Neuron (in vitro differentiated cells): ENCODE measurements at regions not wholly inside any gene's neighbourhood (a gene's known extent, or its start where the extent isn't known, plus 50 kb on each side); places are given as distances from the start of the nearest gene placed in this dataset.
"Not testable (repeated sequence)": the region's sequence is repeated elsewhere in the genome, so short reads cannot be mapped to it uniquely, and the experiment has no call there.

Source experiments
- H2AFZ ChIP-seq: one replicate; pipeline ENCODE4 v1.6.1; 2013; ENCODE audit warnings: low read depth, mild to moderate bottlenecking, inconsistent platforms, low read length, moderate library complexity
- H3K27me3 ChIP-seq: one replicate; pipeline ENCODE4 v1.6.1; 2013; ENCODE audit warnings: low read length; ENCODE audit not compliant: insufficient read depth
- H3K36me3 ChIP-seq: one replicate; pipeline ENCODE4 v1.6.1; 2013; ENCODE audit warnings: low read length; ENCODE audit not compliant: insufficient read depth
- H3K4me1 ChIP-seq: one replicate; pipeline ENCODE4 v1.6.1; 2013; ENCODE audit warnings: low read length; ENCODE audit not compliant: insufficient read depth
- H3K4me3 ChIP-seq: 2 replicates; pipeline ENCODE4 v1.5.1; 2013; ENCODE audit warnings: mild to moderate bottlenecking, low read length, moderate library complexity
- H3K9me3 ChIP-seq: one replicate; pipeline ENCODE4 v1.6.1; 2013; ENCODE audit warnings: low read length

DNA sequence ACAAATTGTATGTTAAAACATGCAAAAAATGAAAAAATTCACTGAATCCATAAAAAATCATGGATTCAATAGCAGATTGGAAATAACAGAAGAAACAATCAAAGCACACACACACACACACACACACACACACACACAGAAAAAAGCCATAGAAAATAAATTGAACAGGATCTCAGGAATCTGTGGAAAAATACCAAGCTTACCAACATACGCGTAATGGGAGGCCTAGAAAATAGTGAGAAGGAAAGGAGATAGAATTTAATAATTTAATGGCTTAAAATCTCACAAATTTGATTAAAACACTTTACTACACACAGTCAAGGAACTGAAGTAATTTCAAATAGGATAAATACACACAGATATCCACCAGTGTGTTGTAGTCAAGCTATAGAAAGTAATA, 1671.5 kb upstream of the PIK3C3 start:
- H3K27me3 ChIP-seq, result no peaks in the 10 kb centered on the region
- no peaks in the 10 kb centered on the region for H3K4me1 ChIP-seq
- no peak overlapping the region for H2AFZ ChIP-seq
- no peaks in the 10 kb centered on the region for H3K9me3 ChIP-seq
- no peaks in the 10 kb centered on the region for H3K36me3 ChIP-seq
- no peak overlapping the region for H3K4me3 ChIP-seq

DNA sequence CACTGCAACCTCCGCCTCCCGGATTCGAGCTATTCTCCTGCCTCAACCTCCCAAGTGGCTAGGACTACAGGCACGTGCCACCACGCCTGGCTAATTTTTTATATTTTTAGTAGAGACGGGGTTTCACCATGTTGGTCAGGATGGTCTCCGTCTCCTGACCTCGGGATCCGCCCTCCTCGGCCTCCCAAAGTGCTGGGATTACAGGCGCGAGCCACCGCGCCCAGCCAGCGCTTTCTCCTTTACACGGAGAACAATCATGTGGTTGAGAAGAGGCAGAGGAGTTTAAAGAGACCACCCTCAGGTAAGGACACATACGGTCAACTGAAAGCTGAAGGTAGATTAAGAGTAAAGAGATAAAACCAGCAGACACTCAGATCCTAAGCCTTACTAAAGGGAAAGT, 1673.7 kb upstream of the PIK3C3 start:
- H3K36me3 ChIP-seq, H3K4me3 ChIP-seq: not testable (repeated sequence)

DNA sequence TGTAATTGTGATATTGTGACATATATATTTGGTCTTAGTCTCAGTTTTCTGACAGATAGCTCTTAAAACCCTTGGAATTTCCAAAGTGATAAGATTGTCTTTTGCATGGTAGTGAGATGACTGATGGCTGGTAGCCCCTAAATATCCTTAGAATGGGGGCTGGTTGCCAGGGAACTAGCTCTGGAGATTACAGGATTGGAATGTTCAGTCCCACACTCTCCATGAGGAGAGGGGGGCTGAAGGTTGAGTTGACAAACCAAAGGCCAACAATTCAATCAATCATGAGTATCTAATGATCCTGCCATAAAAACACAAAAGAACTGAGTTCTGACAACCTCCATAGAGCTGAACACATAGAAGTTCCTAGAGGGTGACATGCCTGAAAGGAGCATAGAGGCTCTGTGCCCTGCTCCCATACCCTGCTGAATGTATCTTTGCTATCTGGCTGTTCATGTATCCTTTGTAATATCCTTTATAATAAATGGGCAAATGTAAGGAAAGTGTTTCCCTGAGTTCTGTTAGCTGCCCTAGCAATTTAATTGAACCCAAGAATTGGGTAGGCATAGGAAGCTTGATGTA, 1680.3 kb upstream of the PIK3C3 start:
- H3K36me3 ChIP-seq, result no peaks in the 10 kb centered on the region
- H3K4me3 ChIP-seq, result no peak overlapping the region
- peaks cover 30% of the 10 kb centered on the region for H3K4me1 ChIP-seq
- H2AFZ ChIP-seq, result no peak overlapping the region
- H3K27me3 ChIP-seq, result no peaks in the 10 kb centered on the region
- H3K9me3 ChIP-seq, result no peaks in the 10 kb centered on the region

More for the DNA sequence above, 1673.7 kb upstream of the PIK3C3 start:
- H2AFZ ChIP-seq, H3K27me3 ChIP-seq, H3K9me3 ChIP-seq, H3K4me1 ChIP-seq: not testable (repeated sequence)

DNA sequence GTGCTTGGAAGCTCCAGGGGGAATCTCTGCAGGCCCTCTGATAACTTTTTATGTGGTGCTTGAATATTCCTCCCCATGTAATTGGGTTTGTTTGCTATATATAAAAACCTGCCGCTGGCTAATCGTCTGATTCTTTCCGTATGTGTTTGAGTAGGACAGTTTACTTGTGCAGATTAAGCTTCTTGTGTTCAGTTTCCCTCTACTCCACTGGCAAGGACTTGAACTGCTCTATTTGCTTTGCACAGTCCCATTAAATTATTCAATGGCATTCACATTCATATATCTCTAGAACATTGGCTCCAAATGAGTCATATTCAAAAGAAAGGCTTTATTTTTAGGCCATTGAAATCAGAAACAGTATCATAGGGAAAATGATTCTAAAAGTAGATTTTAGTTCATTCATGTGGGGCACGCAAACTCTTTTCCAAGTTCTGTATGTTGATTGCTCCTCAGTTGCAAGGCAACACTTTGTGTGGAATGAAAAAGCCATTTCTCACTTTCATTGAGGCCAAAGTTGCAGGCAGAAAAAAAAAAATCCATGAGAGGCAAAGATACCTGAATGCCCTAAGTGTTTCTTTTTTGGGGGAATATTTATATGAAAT, 1682.3 kb upstream of the PIK3C3 start:
- H3K4me1 ChIP-seq, result peaks cover 30% of the 10 kb centered on the region
- H3K36me3 ChIP-seq, result no peaks in the 10 kb centered on the region
- H2AFZ ChIP-seq, result no peak overlapping the region
- H3K9me3 ChIP-seq, result no peaks in the 10 kb centered on the region
- H3K4me3 ChIP-seq, result no peak overlapping the region
- H3K27me3 ChIP-seq, result no peaks in the 10 kb centered on the region

DNA sequence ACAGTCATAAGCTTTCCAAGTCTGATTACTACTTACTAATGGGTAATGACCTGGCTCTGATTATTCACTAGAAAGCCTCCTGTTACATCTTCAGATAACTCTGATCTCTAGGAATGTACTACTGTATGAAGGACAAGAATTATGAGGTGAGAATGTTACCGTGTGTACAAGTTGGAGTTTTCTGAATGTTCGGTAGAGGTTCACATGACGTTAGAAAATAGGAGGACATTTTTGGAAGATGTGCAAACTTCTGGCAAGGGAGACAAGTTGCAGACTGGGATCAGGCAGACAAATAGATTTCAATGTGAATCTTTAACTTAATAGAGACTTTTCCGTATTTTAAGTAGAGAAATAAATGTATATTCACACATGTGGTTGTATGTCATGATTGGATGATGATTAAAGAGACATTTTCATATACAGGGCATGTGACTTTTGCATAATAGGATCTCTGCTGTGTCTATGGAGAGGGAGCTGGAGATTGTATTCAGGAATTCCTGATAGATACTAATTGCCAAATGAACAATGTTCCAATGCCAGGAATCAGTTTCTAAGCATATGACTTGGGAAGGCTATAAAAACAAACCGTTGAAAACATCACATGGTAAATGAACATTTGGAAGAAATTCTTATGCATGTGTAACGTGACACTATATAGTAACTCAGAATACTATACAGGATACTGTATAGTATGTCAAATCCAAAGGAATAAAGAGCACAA, 1695.8 kb upstream of the PIK3C3 start:
- Histone ChIP-seq H3K4me3 (no peak overlapping the region), H3K36me3 (no peaks in the 10 kb centered on the region), H2AFZ (no peak overlapping the region), H3K4me1 (no peaks in the 10 kb centered on the region), H3K9me3 (no peaks in the 10 kb centered on the region), H3K27me3 (no peaks in the 10 kb centered on the region)

DNA sequence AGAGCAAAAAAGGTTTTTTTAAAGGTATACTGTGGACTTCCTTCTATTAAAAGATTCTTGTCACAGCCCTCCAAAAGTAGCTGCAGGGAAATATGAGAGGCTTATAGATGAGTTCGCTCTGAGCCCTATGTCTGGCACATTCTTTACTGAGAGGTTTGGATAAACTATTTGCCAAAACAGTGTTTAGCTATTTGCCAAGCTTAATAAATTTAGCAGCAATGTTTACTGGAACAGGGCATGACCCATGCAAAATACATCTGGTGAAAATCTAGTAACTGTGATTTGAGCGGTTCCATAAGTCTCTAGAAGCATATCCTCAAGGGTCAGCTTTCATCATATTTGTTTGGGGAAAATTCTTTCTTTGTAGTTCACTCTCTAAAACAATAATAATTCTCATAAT, 1696.7 kb upstream of the PIK3C3 start:
- no peaks in the 10 kb centered on the region for H3K4me1 ChIP-seq
- no peaks in the 10 kb centered on the region for H3K36me3 ChIP-seq
- no peaks in the 10 kb centered on the region for H3K27me3 ChIP-seq
- H3K9me3 ChIP-seq, result no peaks in the 10 kb centered on the region
- no peak overlapping the region for H2AFZ ChIP-seq
- no peak overlapping the region for H3K4me3 ChIP-seq

DNA sequence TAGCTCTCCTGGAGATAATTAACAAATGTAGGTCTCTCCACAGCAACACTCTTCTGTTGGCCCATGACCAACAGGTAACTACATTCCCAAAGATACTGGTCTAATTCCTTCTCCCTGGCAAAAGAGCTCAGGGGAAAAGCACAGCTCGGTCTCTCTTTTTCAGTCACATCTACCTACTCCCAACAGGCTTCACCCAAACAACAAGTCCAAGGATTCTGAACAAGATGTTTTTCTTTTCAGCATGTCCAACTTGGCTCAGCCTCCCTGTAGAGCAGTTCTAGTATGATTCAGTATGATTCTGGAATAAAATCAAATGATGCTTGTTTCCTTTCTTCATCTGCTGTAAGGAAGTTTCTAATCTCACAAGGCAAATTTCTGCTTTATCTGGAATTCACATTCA, 1704.8 kb upstream of the PIK3C3 start:
- Histone ChIP-seq H2AFZ (peak overlapping the region; percentile 40), H3K27me3 (no peaks in the 10 kb centered on the region), H3K9me3 (no peaks in the 10 kb centered on the region), H3K36me3 (no peaks in the 10 kb centered on the region), H3K4me3 (no peak overlapping the region), H3K4me1 (no peaks in the 10 kb centered on the region)

DNA sequence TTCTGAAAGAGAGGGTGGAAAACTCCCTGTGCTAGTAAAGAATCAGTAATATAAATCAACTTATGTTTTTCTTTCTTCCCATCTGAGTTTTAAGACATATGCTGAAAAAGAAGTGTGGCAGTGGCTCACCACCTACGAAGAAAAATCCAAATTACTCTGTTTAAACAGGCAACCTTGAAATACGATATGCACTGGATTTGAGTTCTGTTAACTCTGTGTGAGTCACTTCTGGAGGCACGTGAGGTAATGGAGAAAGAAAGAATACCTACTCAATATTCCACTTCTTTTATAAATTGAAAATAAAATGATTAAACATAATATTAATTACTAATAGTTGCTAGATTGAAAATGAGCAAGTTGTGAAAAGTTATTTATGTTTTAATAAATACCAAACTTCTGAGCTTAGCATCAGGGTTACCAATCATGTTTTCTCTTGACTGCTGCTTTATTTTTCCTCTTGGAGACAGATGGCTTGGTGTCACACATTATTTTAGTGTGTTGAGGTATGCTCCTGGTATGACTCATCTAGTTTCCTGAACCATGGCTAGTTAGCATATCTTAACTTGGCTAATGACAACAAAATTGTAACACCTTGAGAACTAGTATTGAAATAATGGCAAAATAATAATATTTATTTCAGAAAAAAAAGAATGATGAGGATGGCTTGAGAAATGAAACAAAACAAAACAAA, 1705.5 kb upstream of the PIK3C3 start:
- no peaks in the 10 kb centered on the region for H3K36me3 ChIP-seq
- peaks cover 5% of the 10 kb centered on the region for H3K4me1 ChIP-seq
- H3K27me3 ChIP-seq, result no peaks in the 10 kb centered on the region
- peak overlapping the region; percentile 40 for H2AFZ ChIP-seq
- H3K4me3 ChIP-seq, result no peak overlapping the region
- no peaks in the 10 kb centered on the region for H3K9me3 ChIP-seq

DNA sequence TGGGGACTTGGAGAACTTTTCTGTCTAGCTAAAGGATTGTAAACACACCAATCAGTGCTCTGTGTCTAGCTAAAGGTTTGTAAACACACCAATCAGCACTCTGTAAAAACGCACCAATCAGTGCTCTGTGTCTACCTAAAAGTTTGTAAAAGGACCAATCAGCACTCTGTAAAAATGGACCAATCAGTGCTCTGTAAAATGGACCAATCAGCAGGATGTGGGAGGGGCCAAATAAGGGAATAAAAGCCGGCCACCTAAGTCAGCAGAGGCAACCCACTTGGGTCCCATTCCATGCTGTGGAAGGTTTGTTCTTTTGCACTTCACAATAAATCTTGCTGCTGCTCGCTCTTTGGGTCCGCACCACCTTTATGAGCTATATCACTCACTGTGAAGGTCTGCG, 1709.4 kb upstream of the PIK3C3 start:
- not testable (repeated sequence) for H3K27me3 ChIP-seq, H3K9me3 ChIP-seq, H2AFZ ChIP-seq, H3K4me3 ChIP-seq, H3K36me3 ChIP-seq
- peaks cover 23% of the 10 kb centered on the region for H3K4me1 ChIP-seq

DNA sequence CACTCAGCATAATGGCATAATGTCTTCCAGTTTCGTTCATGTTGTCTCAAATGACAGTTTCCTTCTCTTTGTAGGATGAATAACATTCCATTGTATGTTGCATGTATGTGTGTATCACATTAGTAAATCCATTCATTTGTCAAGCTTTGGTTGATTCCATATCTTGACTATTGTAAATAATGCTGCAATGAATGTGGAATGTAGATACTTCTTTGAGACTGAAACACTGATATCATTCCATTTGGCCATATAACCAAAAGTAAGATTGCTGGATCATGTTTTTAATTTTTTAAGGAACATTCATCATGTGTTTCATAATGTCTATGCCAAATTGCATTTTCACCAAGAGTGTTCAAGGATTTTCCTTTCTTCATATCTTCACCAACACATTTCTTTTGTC, 1711.4 kb upstream of the PIK3C3 start:
- H2AFZ ChIP-seq, result no peak overlapping the region
- H3K4me1 ChIP-seq, result peaks cover 23% of the 10 kb centered on the region
- H3K27me3 ChIP-seq, result no peaks in the 10 kb centered on the region
- H3K9me3 ChIP-seq, result no peaks in the 10 kb centered on the region
- H3K4me3 ChIP-seq, result no peak overlapping the region
- no peaks in the 10 kb centered on the region for H3K36me3 ChIP-seq

DNA sequence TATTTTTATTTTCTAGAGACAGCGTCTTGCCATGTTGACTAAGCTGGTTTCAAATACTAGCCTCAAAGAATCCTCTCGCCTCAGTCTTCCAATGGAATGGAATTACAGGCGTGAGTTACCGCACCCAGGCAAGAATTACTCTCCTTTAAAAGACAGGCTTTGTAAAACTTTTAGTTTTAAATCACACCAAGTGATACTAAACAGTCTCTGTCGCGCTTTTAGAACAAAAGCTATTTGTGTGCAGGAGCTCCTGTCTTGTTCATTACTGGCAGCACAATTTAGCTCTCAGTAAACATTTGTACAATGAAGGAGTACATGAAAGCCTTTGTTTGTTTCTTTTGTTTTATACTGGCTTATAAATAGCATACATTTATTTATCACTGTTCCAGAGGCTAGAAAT, 1719.2 kb upstream of the PIK3C3 start:
- peak overlapping the region; percentile 67 for H2AFZ ChIP-seq
- no peaks in the 10 kb centered on the region for H3K27me3 ChIP-seq
- H3K36me3 ChIP-seq, result no peaks in the 10 kb centered on the region
- H3K9me3 ChIP-seq, result no peaks in the 10 kb centered on the region
- H3K4me3 ChIP-seq, result no peak overlapping the region
- H3K4me1 ChIP-seq, result peaks cover 5% of the 10 kb centered on the region

DNA sequence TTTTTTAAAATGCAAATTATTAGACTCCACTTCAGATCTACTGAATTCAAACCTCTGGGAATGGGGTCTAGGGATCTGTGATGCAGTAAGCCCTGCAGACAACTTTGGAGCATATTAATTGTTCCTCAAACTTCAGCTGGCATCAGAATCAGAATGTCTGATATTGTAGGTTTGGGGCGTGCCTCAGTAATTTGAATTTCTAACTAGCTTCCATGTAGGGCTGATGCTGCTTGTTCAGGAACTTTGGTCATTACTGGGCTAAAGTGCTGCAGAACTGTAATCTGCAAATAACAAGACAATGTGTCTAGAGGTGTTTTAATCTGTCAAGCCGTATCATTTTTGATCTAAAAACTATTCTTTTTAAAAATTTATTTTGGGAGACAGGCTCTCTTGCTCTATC, 1719.7 kb upstream of the PIK3C3 start:
- Histone ChIP-seq H3K4me1 (peaks cover 5% of the 10 kb centered on the region), H3K27me3 (no peaks in the 10 kb centered on the region), H3K4me3 (no peak overlapping the region), H3K36me3 (no peaks in the 10 kb centered on the region), H3K9me3 (no peaks in the 10 kb centered on the region), H2AFZ (no peak overlapping the region)

DNA sequence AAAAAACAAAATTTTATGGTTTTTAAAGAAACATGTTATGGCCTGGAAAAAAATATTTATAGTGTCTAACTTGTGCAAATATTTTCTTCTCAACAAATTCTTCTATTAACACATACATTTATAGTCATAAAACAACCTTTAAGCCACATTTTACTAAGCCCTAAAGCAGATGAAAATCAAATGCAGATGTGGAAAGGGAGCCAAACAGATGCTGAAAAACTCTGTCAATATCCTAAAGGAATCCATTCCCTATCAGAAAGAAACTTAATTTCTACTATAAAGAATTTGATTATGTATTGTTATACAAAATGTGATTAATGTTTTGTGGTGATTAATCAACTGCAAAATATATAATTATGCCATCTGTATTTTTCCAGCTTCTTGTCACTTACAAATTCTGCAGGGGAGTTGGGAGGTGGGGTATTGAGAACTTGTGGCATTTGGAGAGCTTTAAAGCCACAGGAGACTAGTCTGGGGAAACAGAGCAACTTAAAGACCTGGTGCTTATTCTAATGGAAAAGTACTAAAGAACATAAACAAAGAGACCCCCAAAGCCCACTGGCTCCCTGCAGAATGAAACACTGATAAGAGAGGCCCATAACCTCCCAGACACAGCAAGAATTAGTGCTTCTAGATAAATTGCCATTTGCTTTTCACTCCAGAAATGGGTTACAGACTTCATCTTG, 1721.0 kb upstream of the PIK3C3 start:
- Histone ChIP-seq H2AFZ (no peak overlapping the region), H3K27me3 (no peaks in the 10 kb centered on the region), H3K9me3 (no peaks in the 10 kb centered on the region), H3K4me1 (peaks cover 5% of the 10 kb centered on the region), H3K36me3 (no peaks in the 10 kb centered on the region), H3K4me3 (no peak overlapping the region)
